Cardiac fibroblast (primary cell): ENCODE measurements at regions not wholly inside any gene's neighbourhood (a gene's known extent, or its start where the extent isn't known, plus 50 kb on each side); places are given as distances from the start of the nearest gene placed in this dataset.
"Not testable (repeated sequence)": the region's sequence is repeated elsewhere in the genome, so short reads cannot be mapped to it uniquely, and the experiment has no call there.

Experiments
- DNase-seq, 2 donors: peaks; one replicate each; pipeline versions ENCODE4 v3.0.0 to v3.0.0-alpha.2; 2010; ENCODE audit warnings: low read depth in 2 of 2
- H3K4me3 ChIP-seq, 2 donors: replicated peaks in 1 of 2; 1 replicate in 1 of 2; 2 replicates in 1 of 2; pipeline ENCODE4 v1.5.1; 2011; ENCODE audit warnings: low read depth in 2 of 2, low read length in 2 of 2, mild to moderate bottlenecking in 2 of 2, moderate library complexity in 1 of 2
- CTCF ChIP-seq: IDR thresholded peaks from one replicate; pipeline ENCODE4 v1.5.1; 2011; ENCODE audit warnings: low read depth, mild to moderate bottlenecking, low read length, inconsistent platforms

- TF ChIP-seq CTCF: no peak
- no peak for DNase-seq
Measured at GRCh38 chr7:12032146-12032545, 178.9 kb upstream of the TMEM106B start.

GRCh38 chr7:12043457-12043856 lies 167.6 kb upstream of the TMEM106B start:
- H3K4me3 ChIP-seq: not testable (repeated sequence)
- peak in 1 of 2 donors; percentile 52 for DNase-seq

More at GRCh38 chr7:12032146-12032545, 178.9 kb upstream of the TMEM106B start:
- H3K4me3 ChIP-seq: no peak overlapping the region

GRCh38 chr7:12052211-12052610 lies 158.9 kb upstream of the TMEM106B start:
- DNase-seq: peak in 1 of 2 donors; percentile 40
- TF ChIP-seq CTCF: no peak
- no peak overlapping the region for H3K4me3 ChIP-seq

GRCh38 chr7:12053561-12053960 lies 157.5 kb upstream of the TMEM106B start:
- H3K4me3 ChIP-seq: no peak overlapping the region
- DNase-seq: no peak
- TF ChIP-seq CTCF: no peak

GRCh38 chr7:12054830-12055229 lies 156.3 kb upstream of the TMEM106B start:
- no peak for DNase-seq

GRCh38 chr7:12056381-12056780 lies 154.7 kb upstream of the TMEM106B start:
- DNase-seq: peak in 1 of 2 donors; percentile 27
- TF ChIP-seq CTCF: no peak
- no peak overlapping the region for H3K4me3 ChIP-seq

More at GRCh38 chr7:12054830-12055229, 156.3 kb upstream of the TMEM106B start:
- no peak for TF ChIP-seq CTCF
- H3K4me3 ChIP-seq: no peak overlapping the region

GRCh38 chr7:12056977-12057376 lies 154.1 kb upstream of the TMEM106B start:
- DNase-seq: no peak
- no peak for TF ChIP-seq CTCF
- no peak overlapping the region for H3K4me3 ChIP-seq

- peak in 1 of 2 donors; percentile 24 for DNase-seq
- peak; percentile 43 for TF ChIP-seq CTCF
- H3K4me3 ChIP-seq: no peak overlapping the region
Measured at GRCh38 chr7:12062062-12062461, 149.0 kb upstream of the TMEM106B start.
